H9 (cell line): ENCODE measurements at regions not wholly inside any gene's neighbourhood (a gene's known extent, or its start where the extent isn't known, plus 50 kb on each side); places are given as distances from the start of the nearest gene placed in this dataset.

Experiments
- DNase-seq: peaks from one replicate; pipeline ENCODE4 v3.0.0-alpha.2; 2017
- H2AFZ ChIP-seq: one replicate; pipeline ENCODE4 v1.6.1; 2013; ENCODE audit warnings: mild to moderate bottlenecking, low read length, control low read depth, moderate library complexity
- H2AK5ac ChIP-seq: 2 replicates; pipeline ENCODE4 v1.6.1; 2013; ENCODE audit warnings: low read length, control low read depth, mixed read lengths; ENCODE audit not compliant: insufficient read length
- H2BK120ac ChIP-seq: one replicate; pipeline ENCODE4 v1.6.1; 2013; ENCODE audit warnings: low read depth, mild to moderate bottlenecking, low read length, control low read depth, inconsistent platforms; ENCODE audit not compliant: poor library complexity, severe bottlenecking
- H2BK12ac ChIP-seq: 2 replicates; pipeline ENCODE4 v1.6.1; 2013; ENCODE audit warnings: low read length, control low read depth, mixed read lengths, low read depth; ENCODE audit not compliant: insufficient read length
- H2BK15ac ChIP-seq: 2 replicates; pipeline ENCODE4 v1.6.1; 2013; ENCODE audit warnings: low read depth, low read length, control low read depth
- H2BK20ac ChIP-seq: one replicate; pipeline ENCODE4 v1.6.1; 2013; ENCODE audit warnings: low read depth, mild to moderate bottlenecking, low read length, control low read depth, inconsistent platforms; ENCODE audit not compliant: poor library complexity, severe bottlenecking
- H2BK5ac ChIP-seq: 2 replicates; pipeline ENCODE4 v1.6.1; 2013; ENCODE audit warnings: low read length, control low read depth, mixed read lengths; ENCODE audit not compliant: insufficient read length
- H3K14ac ChIP-seq: 2 replicates; pipeline ENCODE4 v1.6.1; 2013; ENCODE audit warnings: low read length, control low read depth; ENCODE audit not compliant: insufficient read depth
- H3K18ac ChIP-seq: 2 replicates; pipeline ENCODE4 v1.6.1; 2013; ENCODE audit warnings: low read depth, mild to moderate bottlenecking, mixed read lengths, low read length, control low read depth; ENCODE audit not compliant: insufficient read length
- H3K23ac ChIP-seq: 2 replicates; pipeline ENCODE4 v1.6.1; 2013; ENCODE audit warnings: low read length, control low read depth, mixed read lengths, low read depth; ENCODE audit not compliant: insufficient read length
- H3K23me2 ChIP-seq: 2 replicates; pipeline ENCODE4 v1.6.1; 2013; ENCODE audit warnings: low read depth, mild to moderate bottlenecking, mixed read lengths, low read length, control low read depth; ENCODE audit not compliant: insufficient read length, poor library complexity, severe bottlenecking
- H3K27ac ChIP-seq: 2 replicates; pipeline ENCODE4 v1.5.1; 2013; ENCODE audit warnings: low read length, control low read depth, mixed read lengths, low read depth; ENCODE audit not compliant: insufficient read length
- H3K27me3 ChIP-seq: 2 replicates; pipeline ENCODE4 v1.6.1; 2013; ENCODE audit warnings: low read length, control low read depth, inconsistent platforms; ENCODE audit not compliant: insufficient read depth
- H3K4ac ChIP-seq: 2 replicates; pipeline ENCODE4 v1.6.1; 2013; ENCODE audit warnings: low read depth, mild to moderate bottlenecking, control low read depth, inconsistent platforms, low read length, moderate library complexity
- H3K4me1 ChIP-seq: 2 replicates; pipeline ENCODE4 v1.6.1; 2013; ENCODE audit warnings: low read length, control low read depth, inconsistent platforms; ENCODE audit not compliant: insufficient read depth
- H3K4me2 ChIP-seq: 2 replicates; pipeline ENCODE4 v1.6.1; 2013; ENCODE audit warnings: low read length, control low read depth, mixed read lengths; ENCODE audit not compliant: insufficient read length, insufficient read depth
- H3K56ac ChIP-seq: 2 replicates; pipeline ENCODE4 v1.6.1; 2013; ENCODE audit warnings: low read depth, mild to moderate bottlenecking, mixed read lengths, low read length, control low read depth; ENCODE audit not compliant: insufficient read length
- H3K79me1 ChIP-seq: 2 replicates; pipeline ENCODE4 v1.6.1; 2013; ENCODE audit warnings: low read depth, mild to moderate bottlenecking, moderate library complexity, low read length, control low read depth, inconsistent platforms; ENCODE audit not compliant: insufficient read depth, poor library complexity, severe bottlenecking
- H3K79me2 ChIP-seq: 2 replicates; pipeline ENCODE4 v1.6.1; 2013; ENCODE audit warnings: low read length, control low read depth, inconsistent platforms; ENCODE audit not compliant: insufficient read depth
- H3K9ac ChIP-seq: 2 replicates; pipeline ENCODE4 v1.6.1; 2013; ENCODE audit warnings: low read length, control low read depth, mixed read lengths; ENCODE audit not compliant: insufficient read length; ENCODE audit errors: extremely low read depth
- H3K9me3 ChIP-seq: one replicate; pipeline ENCODE4 v1.6.1; 2013; ENCODE audit warnings: low read depth, low read length, inconsistent platforms; ENCODE audit not compliant: control insufficient read depth
- H3T11ph ChIP-seq: one replicate; pipeline ENCODE4 v1.6.1; 2013; ENCODE audit warnings: mild to moderate bottlenecking, low read length, control low read depth, inconsistent platforms
- H4K20me1 ChIP-seq: one replicate; pipeline ENCODE4 v1.6.1; 2013; ENCODE audit not compliant: control insufficient read depth, insufficient read length, insufficient read depth
- H4K5ac ChIP-seq: 2 replicates; pipeline ENCODE4 v1.6.1; 2013; ENCODE audit warnings: low read depth, mild to moderate bottlenecking, mixed read lengths, low read length, control low read depth; ENCODE audit not compliant: insufficient read length
- H4K8ac ChIP-seq: replicated peaks from 2 replicates; pipeline ENCODE4 v1.6.1; 2013; ENCODE audit warnings: low read length, control low read depth, mixed read lengths, low read depth; ENCODE audit not compliant: insufficient read length
- H4K91ac ChIP-seq: 2 replicates; pipeline ENCODE4 v1.6.1; 2013; ENCODE audit warnings: low read depth, mild to moderate bottlenecking, moderate library complexity, mixed read lengths, low read length, control low read depth; ENCODE audit not compliant: insufficient read length
- H3K27ac Mint-ChIP-seq, 3 experiments: 2 replicates in 2 of 3; 3 replicates in 1 of 3; pipeline ENCODE4 v1.8.0; 2020 to 2021; ENCODE audit warnings: mixed read lengths in 3 of 3, mild to moderate bottlenecking in 1 of 3, moderate library complexity in 1 of 3
- H3K27me3 Mint-ChIP-seq: 2 replicates; pipeline ENCODE4 v1.8.0; 2021; ENCODE audit warnings: low read depth, mild to moderate bottlenecking, moderate library complexity, mixed read lengths
- H3K36me3 Mint-ChIP-seq, 3 experiments: 2 replicates in 2 of 3; 3 replicates in 1 of 3; pipeline ENCODE4 v1.8.0; 2020 to 2021; ENCODE audit warnings: low read depth in 3 of 3, mixed read lengths in 3 of 3; ENCODE audit not compliant: insufficient read depth in 1 of 3
- H3K4me1 Mint-ChIP-seq, 2 experiments: 2 replicates each; pipeline ENCODE4 v1.8.0; 2020; ENCODE audit warnings: mixed read lengths in 2 of 2
- H3K4me3 Mint-ChIP-seq, 2 experiments: 2 replicates in 1 of 2; 3 replicates in 1 of 2; pipeline ENCODE4 v1.8.0; 2020 to 2021; ENCODE audit warnings: mild to moderate bottlenecking in 2 of 2, mixed read lengths in 2 of 2, moderate library complexity in 1 of 2
- H3K9me3 Mint-ChIP-seq, 2 experiments: 2 replicates in 1 of 2; 3 replicates in 1 of 2; pipeline ENCODE4 v1.8.0; 2020; ENCODE audit warnings: mild to moderate bottlenecking in 2 of 2, mixed read lengths in 2 of 2, moderate library complexity in 1 of 2
- WGBS: extraction: QIAGEN DNeasy Blood & Tissue Kit; methylation state at CpG from one replicate; pipeline ENCODE4 v1.1.7; 2013; ENCODE audit warnings: missing lambda C conversion rate, low lambda C conversion rate, mixed read lengths; ENCODE audit not compliant: insufficient read length; ENCODE audit errors: extremely low coverage; 5-methylcytosine and 5-hydroxymethylcytosine counted together
- TF ChIP-seq, protein P1 (sequence below): fragments of 200-600 bp; sonication (generic); conservative IDR thresholded peaks from 3 replicates; pipeline ENCODE4 v1.8.0; 2021; ENCODE audit warnings: antibody characterized with exemption, mild to moderate bottlenecking

DNA sequence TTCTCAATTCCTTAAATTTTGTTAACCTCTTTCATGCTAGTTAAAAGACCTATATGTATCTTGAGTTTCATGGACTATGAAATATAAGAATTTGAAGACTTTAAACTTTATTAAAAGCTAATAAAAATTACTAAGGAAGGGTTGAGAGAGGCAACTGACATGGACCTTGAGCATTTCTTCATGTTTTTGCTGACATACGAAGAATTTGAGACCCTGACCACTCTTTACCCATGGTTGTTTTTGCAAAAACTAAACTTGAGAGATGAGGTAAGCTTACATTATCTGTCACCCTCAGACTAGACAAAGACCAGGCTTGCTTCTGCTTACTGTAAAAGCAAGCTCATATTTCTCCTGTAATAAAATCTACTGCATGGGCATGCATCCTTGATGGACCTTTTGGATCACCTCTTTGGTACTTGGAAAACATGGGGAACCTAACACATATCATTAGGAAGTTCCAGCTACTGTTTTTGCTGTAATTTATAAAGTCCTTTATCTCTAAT, 338.2 kb upstream of the PABPC4L start:
- Histone ChIP-seq H4K20me1 (no peaks in the 10 kb centered on the region), H3K9me3 (no peaks in the 10 kb centered on the region), H3K23ac (no peak overlapping the region), H3K56ac (no peak overlapping the region), H2BK120ac (no peak overlapping the region), H2BK12ac (no peak overlapping the region), H3K79me2 (no peaks in the 10 kb centered on the region), H3K79me1 (no peaks in the 10 kb centered on the region), H3K9ac (no peak overlapping the region), H3K27ac (no peak overlapping the region), H2AK5ac (no peak overlapping the region), H3K4me1 (no peaks in the 10 kb centered on the region), H2BK15ac (no peak overlapping the region), H3K23me2 (no peaks in the 10 kb centered on the region), H2AFZ (no peak overlapping the region), H2BK5ac (no peak overlapping the region), H4K91ac (no peak overlapping the region), H3T11ph (no peak overlapping the region), H3K14ac (no peak overlapping the region), H3K4ac (no peak overlapping the region), H3K18ac (no peak overlapping the region), H3K27me3 (no peaks in the 10 kb centered on the region; the same call in 1 of the 2 replicates), H4K5ac (no peak overlapping the region), H2BK20ac (no peak overlapping the region), H3K4me2 (no peak overlapping the region), H4K8ac (no peak overlapping the region)
- no peaks in the 10 kb centered on the region for H3K27me3 Mint-ChIP-seq
- no peak for DNase-seq
- no CpG with 5 or more reads among the region's 1 CpG for WGBS
- TF ChIP-seq, protein P1, sequence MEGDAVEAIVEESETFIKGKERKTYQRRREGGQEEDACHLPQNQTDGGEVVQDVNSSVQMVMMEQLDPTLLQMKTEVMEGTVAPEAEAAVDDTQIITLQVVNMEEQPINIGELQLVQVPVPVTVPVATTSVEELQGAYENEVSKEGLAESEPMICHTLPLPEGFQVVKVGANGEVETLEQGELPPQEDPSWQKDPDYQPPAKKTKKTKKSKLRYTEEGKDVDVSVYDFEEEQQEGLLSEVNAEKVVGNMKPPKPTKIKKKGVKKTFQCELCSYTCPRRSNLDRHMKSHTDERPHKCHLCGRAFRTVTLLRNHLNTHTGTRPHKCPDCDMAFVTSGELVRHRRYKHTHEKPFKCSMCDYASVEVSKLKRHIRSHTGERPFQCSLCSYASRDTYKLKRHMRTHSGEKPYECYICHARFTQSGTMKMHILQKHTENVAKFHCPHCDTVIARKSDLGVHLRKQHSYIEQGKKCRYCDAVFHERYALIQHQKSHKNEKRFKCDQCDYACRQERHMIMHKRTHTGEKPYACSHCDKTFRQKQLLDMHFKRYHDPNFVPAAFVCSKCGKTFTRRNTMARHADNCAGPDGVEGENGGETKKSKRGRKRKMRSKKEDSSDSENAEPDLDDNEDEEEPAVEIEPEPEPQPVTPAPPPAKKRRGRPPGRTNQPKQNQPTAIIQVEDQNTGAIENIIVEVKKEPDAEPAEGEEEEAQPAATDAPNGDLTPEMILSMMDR: no peak
- peaks cover 5 to 6% of the 10 kb centered on the region in 2 experiments; a peak in 2 of 4 replicates for H3K4me1 Mint-ChIP-seq
- no peak overlapping the region for H3K4me3 Mint-ChIP-seq
- no peak overlapping the region for H3K27ac Mint-ChIP-seq
- peaks cover 0 to 2% of the 10 kb centered on the region in 2 experiments; a peak in 1 of 5 replicates for H3K9me3 Mint-ChIP-seq
- H3K36me3 Mint-ChIP-seq: peaks cover 2 to 8% (median 3%) of the 10 kb centered on the region in 3 experiments; a peak in 2 of 7 replicates
